ENCODE measurements at regions not wholly inside any gene's neighbourhood (a gene's known extent, or its start where the extent isn't known, plus 50 kb on each side); places are given as distances from the start of the nearest gene placed in this dataset.

GRCh38 chr16:85432606-85433005 lies 180.5 kb upstream of the GSE1 start:
- no peak overlapping the region for H3K9ac ChIP-seq (ENCODE audit: low read length)
- no peak overlapping the region for H3K27ac ChIP-seq (ENCODE audit: low read length)
- no peaks in the 10 kb centered on the region for H3K36me3 ChIP-seq (ENCODE audit: insufficient read depth, low read length)
- no peaks in the 10 kb centered on the region for H3K9me2 ChIP-seq (ENCODE audit: insufficient read depth, low read length)
- no peak overlapping the region for H3K4me2 ChIP-seq (ENCODE audit: low read length)
- no peaks in the 10 kb centered on the region for H3K9me3 ChIP-seq (ENCODE audit: low read length)
- no peak overlapping the region for H2AFZ ChIP-seq (ENCODE audit: low read depth, low read length)
- H3K79me2 ChIP-seq (replicated peaks; ENCODE audit: insufficient read depth, low read length), result no peaks in the 10 kb centered on the region
- no peaks in the 10 kb centered on the region for H3F3A ChIP-seq (ENCODE audit: insufficient read depth, low read length, poor library complexity, severe bottlenecking)
- H3K27me3 ChIP-seq (ENCODE audit: insufficient read depth, low read depth, low read length), result no peaks in the 10 kb centered on the region
- H3K4me3 ChIP-seq (ENCODE audit: low read length), result no peak overlapping the region
- no peaks in the 10 kb centered on the region for H4K20me1 ChIP-seq (ENCODE audit: insufficient read depth)
- TF ChIP-seq EP300 (conservative IDR thresholded peaks at IDR 0.05; ENCODE audit: poor library complexity, severe bottlenecking) (no peak), REST (IDR thresholded peaks at IDR 0.05; ENCODE audit: borderline replicate concordance) (no peak), POLR2AphosphoS5 (IDR thresholded peaks at IDR 0.05) (no peak), MXI1 (conservative IDR thresholded peaks at IDR 0.05; ENCODE audit: poor library complexity, severe bottlenecking) (no peak), TAF1 (IDR thresholded peaks at IDR 0.05; ENCODE audit: low read depth) (no peak), CTCF (IDR thresholded peaks at IDR 0.05; ENCODE audit: poor library complexity, severe bottlenecking) (no peak), SMC3 (conservative IDR thresholded peaks at IDR 0.05; ENCODE audit: poor library complexity) (no peak), RAD21 (conservative IDR thresholded peaks at IDR 0.05) (no peak), EZH2 (IDR thresholded peaks at IDR 0.05; ENCODE audit: borderline replicate concordance, insufficient read depth, low read length, poor library complexity, severe bottlenecking) (no peak)

GRCh38 chr16:85433477-85433876 lies 179.6 kb upstream of the GSE1 start:
- TF ChIP-seq CTCF (IDR thresholded peaks at IDR 0.05; ENCODE audit: poor library complexity, severe bottlenecking) (no peak), POLR2AphosphoS5 (IDR thresholded peaks at IDR 0.05) (no peak)
- Histone ChIP-seq H3K4me2 (ENCODE audit: low read length) (no peak overlapping the region), H3F3A (ENCODE audit: insufficient read depth, low read length, poor library complexity, severe bottlenecking) (no peaks in the 10 kb centered on the region), H4K20me1 (ENCODE audit: insufficient read depth) (no peaks in the 10 kb centered on the region), H3K4me3 (ENCODE audit: low read length) (no peak overlapping the region), H3K79me2 (replicated peaks; ENCODE audit: insufficient read depth, low read length) (no peaks in the 10 kb centered on the region), H3K36me3 (ENCODE audit: insufficient read depth, low read length) (no peaks in the 10 kb centered on the region), H3K9me3 (ENCODE audit: low read length) (no peaks in the 10 kb centered on the region), H3K9ac (ENCODE audit: low read length) (no peak overlapping the region), H2AFZ (ENCODE audit: low read depth, low read length) (no peak overlapping the region), H3K27ac (ENCODE audit: low read length) (no peak overlapping the region), H3K9me2 (ENCODE audit: insufficient read depth, low read length) (no peaks in the 10 kb centered on the region), H3K27me3 (ENCODE audit: insufficient read depth, low read depth, low read length) (no peaks in the 10 kb centered on the region)
